A673 (cell line): ENCODE measurements at regions not wholly inside any gene's neighbourhood (a gene's known extent, or its start where the extent isn't known, plus 50 kb on each side); places are given as distances from the start of the nearest gene placed in this dataset.

Experiments
- BruUV-seq: library from RNA; stranded (reverse); fragments of 400-500 nt; replicated peaks from 2 replicates; lab custom pipeline; 2021; lab: Mats Ljungman, UMichigan
- CTCF ChIA-PET: fragments of 300-600 bp; sonication (Branson Sonifier 250); formaldehyde crosslinking; loops from one replicate; lab custom pipeline; 2022; ENCODE audit warnings: antibody characterized with exemption; lab: Charles Lee
- POLR2A ChIA-PET: fragments of 300-600 bp; sonication (Branson Sonifier 250); formaldehyde crosslinking; loops from one replicate; lab custom pipeline; 2022; ENCODE audit warnings: antibody characterized with exemption; ENCODE audit not compliant: low non-redundant PET; lab: Charles Lee
- DNase-seq: peaks from one replicate; pipeline ENCODE4 v3.0.0-alpha.2; 2015; ENCODE audit warnings: low spot score
- H3K27ac ChIP-seq: fragments of 200-600 bp; sonication (generic); 2 replicates; pipeline ENCODE4 v1.5.1; 2016; ENCODE audit warnings: mixed run types, low read depth, mild to moderate bottlenecking, mixed read lengths, antibody characterized with exemption, low read length; ENCODE audit not compliant: poor library complexity, severe bottlenecking
- H3K27me3 ChIP-seq: fragments of 200-600 bp; sonication (generic); replicated peaks from 2 replicates; pipeline ENCODE4 v1.6.1; 2017; ENCODE audit warnings: mixed run types, low read depth, mild to moderate bottlenecking, mixed read lengths, antibody characterized with exemption, low read length; ENCODE audit not compliant: insufficient read depth, poor library complexity
- H3K36me3 ChIP-seq: fragments of 200-600 bp; sonication (generic); 2 replicates; pipeline ENCODE4 v1.6.1; 2016; ENCODE audit warnings: mixed run types, mild to moderate bottlenecking, mixed read lengths, antibody characterized with exemption, low read length; ENCODE audit not compliant: insufficient read depth, poor library complexity, severe bottlenecking
- H3K4me1 ChIP-seq: fragments of 200-600 bp; sonication (generic); 2 replicates; pipeline ENCODE4 v1.6.1; 2017; ENCODE audit warnings: mixed run types, mild to moderate bottlenecking, mixed read lengths, antibody characterized with exemption, low read length; ENCODE audit not compliant: insufficient read depth, poor library complexity, severe bottlenecking
- H3K4me3 ChIP-seq: fragments of 200-600 bp; sonication (generic); 2 replicates; pipeline ENCODE4 v1.5.1; 2016; ENCODE audit warnings: low read depth, mixed run types, mild to moderate bottlenecking, mixed read lengths, low read length; ENCODE audit not compliant: poor library complexity, severe bottlenecking
- H3K9me3 ChIP-seq: fragments of 200-600 bp; sonication (generic); 2 replicates; pipeline ENCODE4 v1.6.1; 2016; ENCODE audit warnings: mixed run types, low read depth, mild to moderate bottlenecking, mixed read lengths, antibody characterized with exemption, low read length; ENCODE audit not compliant: poor library complexity, severe bottlenecking
- CTCF ChIP-seq: fragments of 300-800, 200-600 bp; sonication (generic); conservative IDR thresholded peaks from 2 replicates; pipeline ENCODE4 v1.5.1; 2017; ENCODE audit warnings: low read depth, mild to moderate bottlenecking, antibody characterized with exemption, low read length, moderate library complexity, mixed read lengths
- EZH2 ChIP-seq: fragments of 200-600 bp; sonication (generic); IDR thresholded peaks from 2 replicates; pipeline ENCODE4 v1.6.1; 2017; ENCODE audit warnings: borderline replicate concordance, low read depth, mild to moderate bottlenecking, mixed read lengths, antibody characterized with exemption, low read length; ENCODE audit not compliant: poor library complexity, severe bottlenecking
- intact Hi-C: fragments of 100-400 bp; cut with micrococcal nuclease; formaldehyde crosslinking; loops from one replicate; pipeline ENCODE4 v1.10.0; 2022; ENCODE audit not compliant: unreplicated experiment

GRCh38 chr6:11656491-11656890 lies 118.9 kb downstream of the TMEM170B start:
- TF ChIP-seq CTCF (no peak), EZH2 (no peak)
- no peak for DNase-seq
- H3K4me1 ChIP-seq = peaks cover 5% of the 10 kb centered on the region
- no peak overlapping the region for H3K27ac ChIP-seq
- ChIA-PET CTCF (interaction anchor here (0.7 to 2.6 kb wide), 5 partner anchors 10 to 634 kb away, joined by 3 to 26 read pairs (median 5); partner anchors contain the start of gene EDN1), POLR2A (no interaction called here)
- no peaks in the 10 kb centered on the region for H3K9me3 ChIP-seq
- H3K36me3 ChIP-seq = no peaks in the 10 kb centered on the region
- intact Hi-C loops = loop anchor here (5.0 to 10.0 kb wide), 3 partner anchors 378 to 946 kb away; no protein-coding TSS in a partner anchor
- no TSS peak for BruUV-seq
- no peaks in the 10 kb centered on the region for H3K27me3 ChIP-seq
- no peak overlapping the region for H3K4me3 ChIP-seq

- intact Hi-C loops = loop anchor here (5.0 to 10.0 kb wide), 3 partner anchors 375 to 943 kb away; no protein-coding TSS in a partner anchor
- no peak for DNase-seq
- no TSS peak for BruUV-seq
- POLR2A ChIA-PET = no interaction called here
- Histone ChIP-seq H3K27me3 (no peaks in the 10 kb centered on the region), H3K4me1 (peaks cover 5% of the 10 kb centered on the region), H3K27ac (no peak overlapping the region), H3K36me3 (no peaks in the 10 kb centered on the region), H3K4me3 (no peak overlapping the region), H3K9me3 (no peaks in the 10 kb centered on the region)
- TF ChIP-seq EZH2 (no peak), CTCF (no peak)
- CTCF ChIA-PET = no interaction called here
Measured at GRCh38 chr6:11659757-11660156, 118.8 kb downstream of the ADTRP start.

GRCh38 chr6:11662323-11662722 lies 116.3 kb downstream of the ADTRP start:
- ChIA-PET POLR2A (no interaction called here), CTCF (no interaction called here)
- BruUV-seq = no TSS peak
- Histone ChIP-seq H3K9me3 (no peaks in the 10 kb centered on the region), H3K4me1 (no peaks in the 10 kb centered on the region), H3K27ac (no peak overlapping the region), H3K4me3 (no peak overlapping the region), H3K27me3 (no peaks in the 10 kb centered on the region), H3K36me3 (no peaks in the 10 kb centered on the region)
- no peak for DNase-seq
- TF ChIP-seq EZH2 (no peak), CTCF (no peak)
- intact Hi-C loops = no loop called here
